ENCODE measurements at regions not wholly inside any gene's neighbourhood (a gene's known extent, or its start where the extent isn't known, plus 50 kb on each side); places are given as distances from the start of the nearest gene placed in this dataset.

- ChIA-PET CTCF (no interaction called here), POLR2A (interaction anchor here (0.6 kb wide), 1 partner anchor 20 kb away, joined by 3 read pairs; no protein-coding TSS in a partner anchor)
Observed at GRCh38 chr18:1416074-1416473, 511.4 kb downstream of the ADCYAP1 start.

GRCh38 chr18:1421502-1421901, 516.8 kb downstream of the ADCYAP1 start:
- Histone ChIP-seq H3K4me1 (ENCODE audit: control extremely low read depth in 1 of 4, control insufficient read depth in 4 of 4, insufficient read depth in 4 of 4, low read length in 3 of 4) (no peaks in the 10 kb centered on the region), H3K27ac (ENCODE audit: insufficient read depth in 1 of 2, low read depth in 1 of 2, low read length in 2 of 2, poor library complexity in 1 of 2, severe bottlenecking in 2 of 2) (no peak overlapping the region), H3K4me3 (ENCODE audit: control insufficient read depth in 1 of 7, extremely low read depth in 1 of 7, insufficient read depth in 4 of 7, low read depth in 2 of 7, low read length in 6 of 7) (no peak overlapping the region), H3K27me3 (replicated peaks in 2 of 5; ENCODE audit: control insufficient read depth in 4 of 5, insufficient read depth in 5 of 5, low read length in 4 of 5) (no peaks in the 10 kb centered on the region), H3K36me3 (ENCODE audit: control insufficient read depth in 4 of 4, insufficient read depth in 4 of 4, low read length in 3 of 4) (no peaks in the 10 kb centered on the region), H3K9me3 (ENCODE audit: control extremely low read depth in 1 of 5, control insufficient read depth in 4 of 5, insufficient read depth in 2 of 5, low read depth in 1 of 5, low read length in 4 of 5) (no peaks in the 10 kb centered on the region)
- CTCF ChIA-PET, result no interaction called here
- DNase-seq, result no peak
- POLR2A ChIA-PET, result no interaction called here
- WGBS (ENCODE audit: insufficient coverage), result 100% methylated on average over 1 of the region's 2 CpGs

More at GRCh38 chr18:1416074-1416473, 511.4 kb downstream of the ADCYAP1 start:
- no peak for DNase-seq
- no peak overlapping the region for H3K27ac ChIP-seq (ENCODE audit: insufficient read depth in 1 of 2, low read depth in 1 of 2, low read length in 2 of 2, poor library complexity in 1 of 2, severe bottlenecking in 2 of 2)
- WGBS (ENCODE audit: insufficient coverage), result 100% methylated on average over 3 of the region's 6 CpGs
- H3K36me3 ChIP-seq (ENCODE audit: control insufficient read depth in 4 of 4, insufficient read depth in 4 of 4, low read length in 3 of 4), result no peaks in the 10 kb centered on the region
- H3K4me3 ChIP-seq (ENCODE audit: control insufficient read depth in 1 of 7, extremely low read depth in 1 of 7, insufficient read depth in 4 of 7, low read depth in 2 of 7, low read length in 6 of 7), result no peak overlapping the region
- no peaks in the 10 kb centered on the region for H3K4me1 ChIP-seq (ENCODE audit: control extremely low read depth in 1 of 4, control insufficient read depth in 4 of 4, insufficient read depth in 4 of 4, low read length in 3 of 4)
- no peaks in the 10 kb centered on the region for H3K9me3 ChIP-seq (ENCODE audit: control extremely low read depth in 1 of 5, control insufficient read depth in 4 of 5, insufficient read depth in 2 of 5, low read depth in 1 of 5, low read length in 4 of 5)
- no peaks in the 10 kb centered on the region for H3K27me3 ChIP-seq (replicated peaks in 2 of 5; ENCODE audit: control insufficient read depth in 4 of 5, insufficient read depth in 5 of 5, low read length in 4 of 5)

DNA sequence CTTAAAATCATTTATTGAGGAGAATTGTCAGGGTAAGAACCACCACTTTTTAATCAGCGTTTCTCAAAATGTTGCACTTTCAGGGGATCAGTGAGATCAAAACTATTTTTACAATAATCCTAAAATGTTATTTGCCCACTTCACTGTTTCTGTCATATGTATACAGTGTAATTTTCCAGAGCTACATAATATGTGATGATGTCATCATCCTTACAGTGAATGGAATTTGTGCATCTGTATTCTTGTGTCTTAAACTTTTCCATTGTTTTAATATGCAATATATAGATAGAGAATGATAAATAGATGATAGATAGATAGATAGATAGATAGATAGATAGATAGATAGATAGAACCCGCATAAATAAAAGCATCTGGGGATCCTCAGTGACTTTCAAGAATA, 518.0 kb downstream of the ADCYAP1 start:
- H3K4me1 ChIP-seq (ENCODE audit: control extremely low read depth in 1 of 4, control insufficient read depth in 4 of 4, insufficient read depth in 4 of 4, low read length in 3 of 4), result no peaks in the 10 kb centered on the region
- H3K27me3 ChIP-seq (replicated peaks in 2 of 5; ENCODE audit: control insufficient read depth in 4 of 5, insufficient read depth in 5 of 5, low read length in 4 of 5), result no peaks in the 10 kb centered on the region
- 100% methylated on average over 1 of the region's 2 CpGs for WGBS (ENCODE audit: insufficient coverage)
- ChIA-PET POLR2A (no interaction called here), CTCF (no interaction called here)
- H3K9me3 ChIP-seq (ENCODE audit: control extremely low read depth in 1 of 5, control insufficient read depth in 4 of 5, insufficient read depth in 2 of 5, low read depth in 1 of 5, low read length in 4 of 5), result no peaks in the 10 kb centered on the region
- no peak for DNase-seq
- H3K27ac ChIP-seq (ENCODE audit: insufficient read depth in 1 of 2, low read depth in 1 of 2, low read length in 2 of 2, poor library complexity in 1 of 2, severe bottlenecking in 2 of 2), result no peak overlapping the region
- no peaks in the 10 kb centered on the region for H3K36me3 ChIP-seq (ENCODE audit: control insufficient read depth in 4 of 4, insufficient read depth in 4 of 4, low read length in 3 of 4)
- H3K4me3 ChIP-seq (ENCODE audit: control insufficient read depth in 1 of 7, extremely low read depth in 1 of 7, insufficient read depth in 4 of 7, low read depth in 2 of 7, low read length in 6 of 7), result no peak overlapping the region

- ChIA-PET CTCF (no interaction called here), POLR2A (no interaction called here)
- Histone ChIP-seq H3K27me3 (replicated peaks in 2 of 5; ENCODE audit: control insufficient read depth in 4 of 5, insufficient read depth in 5 of 5, low read length in 4 of 5) (no peaks in the 10 kb centered on the region), H3K27ac (ENCODE audit: insufficient read depth in 1 of 2, low read depth in 1 of 2, low read length in 2 of 2, poor library complexity in 1 of 2, severe bottlenecking in 2 of 2) (no peak overlapping the region), H3K36me3 (ENCODE audit: control insufficient read depth in 4 of 4, insufficient read depth in 4 of 4, low read length in 3 of 4) (no peaks in the 10 kb centered on the region), H3K4me3 (ENCODE audit: control insufficient read depth in 1 of 7, extremely low read depth in 1 of 7, insufficient read depth in 4 of 7, low read depth in 2 of 7, low read length in 6 of 7) (no peak overlapping the region), H3K4me1 (ENCODE audit: control extremely low read depth in 1 of 4, control insufficient read depth in 4 of 4, insufficient read depth in 4 of 4, low read length in 3 of 4) (no peaks in the 10 kb centered on the region), H3K9me3 (ENCODE audit: control extremely low read depth in 1 of 5, control insufficient read depth in 4 of 5, insufficient read depth in 2 of 5, low read depth in 1 of 5, low read length in 4 of 5) (no peaks in the 10 kb centered on the region)
- 100% methylated on average over 1 of the region's 1 CpG for WGBS (ENCODE audit: insufficient coverage)
- no peak for DNase-seq
Observed at GRCh38 chr18:1425679-1426078, 521.0 kb downstream of the ADCYAP1 start.

GRCh38 chr18:1435487-1435886, 530.8 kb downstream of the ADCYAP1 start:
- ChIA-PET POLR2A (no interaction called here), CTCF (no interaction called here)
- WGBS (ENCODE audit: insufficient coverage), result 86% methylated on average over 2 of the region's 2 CpGs
- no peak overlapping the region for H3K4me3 ChIP-seq (ENCODE audit: control insufficient read depth in 1 of 7, extremely low read depth in 1 of 7, insufficient read depth in 4 of 7, low read depth in 2 of 7, low read length in 6 of 7)
- no peaks in the 10 kb centered on the region for H3K4me1 ChIP-seq (ENCODE audit: control extremely low read depth in 1 of 4, control insufficient read depth in 4 of 4, insufficient read depth in 4 of 4, low read length in 3 of 4)
- no peaks in the 10 kb centered on the region for H3K9me3 ChIP-seq (ENCODE audit: control extremely low read depth in 1 of 5, control insufficient read depth in 4 of 5, insufficient read depth in 2 of 5, low read depth in 1 of 5, low read length in 4 of 5)
- H3K27ac ChIP-seq (ENCODE audit: insufficient read depth in 1 of 2, low read depth in 1 of 2, low read length in 2 of 2, poor library complexity in 1 of 2, severe bottlenecking in 2 of 2), result no peak overlapping the region
- DNase-seq, result no peak
- H3K27me3 ChIP-seq (replicated peaks in 2 of 5; ENCODE audit: control insufficient read depth in 4 of 5, insufficient read depth in 5 of 5, low read length in 4 of 5), result no peaks in the 10 kb centered on the region
- H3K36me3 ChIP-seq (ENCODE audit: control insufficient read depth in 4 of 4, insufficient read depth in 4 of 4, low read length in 3 of 4), result no peaks in the 10 kb centered on the region

GRCh38 chr18:1436199-1436598, 531.5 kb downstream of the ADCYAP1 start:
- POLR2A ChIA-PET, result no interaction called here

DNA sequence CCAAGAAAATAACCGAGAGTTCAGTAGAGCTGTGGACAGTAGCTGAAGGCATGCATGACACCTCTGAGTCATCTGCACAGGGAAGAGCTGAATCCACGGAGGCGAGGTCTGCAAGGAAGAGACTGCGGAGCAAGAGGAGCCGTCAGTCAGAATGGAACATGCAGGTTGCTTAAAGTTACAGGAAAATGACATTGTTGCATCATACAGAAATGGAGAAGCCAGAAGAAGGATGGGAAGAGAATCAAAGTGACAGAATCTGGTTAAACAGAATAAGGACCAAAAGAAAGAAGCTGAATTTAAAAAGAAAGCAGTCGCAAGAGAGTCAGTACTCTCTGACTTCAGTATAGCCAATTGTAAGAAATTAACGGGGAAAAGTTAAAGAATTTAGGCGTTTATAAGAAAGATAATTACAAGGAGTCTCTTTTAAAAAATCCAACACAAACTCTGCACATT, 533.8 kb downstream of the ADCYAP1 start:
- WGBS (ENCODE audit: insufficient coverage), result 97% methylated on average over 6 of the region's 8 CpGs
- Histone ChIP-seq H3K4me3 (ENCODE audit: control insufficient read depth in 1 of 7, extremely low read depth in 1 of 7, insufficient read depth in 4 of 7, low read depth in 2 of 7, low read length in 6 of 7) (no peak overlapping the region), H3K36me3 (ENCODE audit: control insufficient read depth in 4 of 4, insufficient read depth in 4 of 4, low read length in 3 of 4) (no peaks in the 10 kb centered on the region), H3K9me3 (ENCODE audit: control extremely low read depth in 1 of 5, control insufficient read depth in 4 of 5, insufficient read depth in 2 of 5, low read depth in 1 of 5, low read length in 4 of 5) (no peaks in the 10 kb centered on the region), H3K27me3 (replicated peaks in 2 of 5; ENCODE audit: control insufficient read depth in 4 of 5, insufficient read depth in 5 of 5, low read length in 4 of 5) (no peaks in the 10 kb centered on the region), H3K4me1 (ENCODE audit: control extremely low read depth in 1 of 4, control insufficient read depth in 4 of 4, insufficient read depth in 4 of 4, low read length in 3 of 4) (no peaks in the 10 kb centered on the region), H3K27ac (ENCODE audit: insufficient read depth in 1 of 2, low read depth in 1 of 2, low read length in 2 of 2, poor library complexity in 1 of 2, severe bottlenecking in 2 of 2) (no peak overlapping the region)
- ChIA-PET CTCF (interaction anchor here (1.6 kb wide), 1 partner anchor 10 kb away, joined by 5 read pairs; no protein-coding TSS in a partner anchor), POLR2A (no interaction called here)
- no peak for DNase-seq

More at GRCh38 chr18:1436199-1436598, 531.5 kb downstream of the ADCYAP1 start:
- Histone ChIP-seq H3K4me1 (ENCODE audit: control extremely low read depth in 1 of 4, control insufficient read depth in 4 of 4, insufficient read depth in 4 of 4, low read length in 3 of 4) (no peaks in the 10 kb centered on the region), H3K36me3 (ENCODE audit: control insufficient read depth in 4 of 4, insufficient read depth in 4 of 4, low read length in 3 of 4) (no peaks in the 10 kb centered on the region), H3K9me3 (ENCODE audit: control extremely low read depth in 1 of 5, control insufficient read depth in 4 of 5, insufficient read depth in 2 of 5, low read depth in 1 of 5, low read length in 4 of 5) (no peaks in the 10 kb centered on the region), H3K27me3 (replicated peaks in 2 of 5; ENCODE audit: control insufficient read depth in 4 of 5, insufficient read depth in 5 of 5, low read length in 4 of 5) (no peaks in the 10 kb centered on the region), H3K27ac (ENCODE audit: insufficient read depth in 1 of 2, low read depth in 1 of 2, low read length in 2 of 2, poor library complexity in 1 of 2, severe bottlenecking in 2 of 2) (no peak overlapping the region), H3K4me3 (ENCODE audit: control insufficient read depth in 1 of 7, extremely low read depth in 1 of 7, insufficient read depth in 4 of 7, low read depth in 2 of 7, low read length in 6 of 7) (no peak overlapping the region)
- WGBS (ENCODE audit: insufficient coverage), result 96% methylated on average over 3 of the region's 5 CpGs
- CTCF ChIA-PET, result no interaction called here
- DNase-seq, result no peak
